PC-9 (cell line): ENCODE measurements at regions not wholly inside any gene's neighbourhood (a gene's known extent, or its start where the extent isn't known, plus 50 kb on each side); places are given as distances from the start of the nearest gene placed in this dataset.

Experiments
- CTCF ChIP-seq: fragments of 200-600 bp; sonication (generic); conservative IDR thresholded peaks from 2 replicates; pipeline ENCODE4 v1.6.1; 2017; ENCODE audit warnings: mixed run types, antibody characterized with exemption, mild to moderate bottlenecking, moderate library complexity
- EZH2 ChIP-seq: fragments of 200-600 bp; sonication (generic); IDR thresholded peaks from 2 replicates; pipeline ENCODE4 v1.8.0; 2017; ENCODE audit warnings: antibody characterized with exemption, low read depth

DNA sequence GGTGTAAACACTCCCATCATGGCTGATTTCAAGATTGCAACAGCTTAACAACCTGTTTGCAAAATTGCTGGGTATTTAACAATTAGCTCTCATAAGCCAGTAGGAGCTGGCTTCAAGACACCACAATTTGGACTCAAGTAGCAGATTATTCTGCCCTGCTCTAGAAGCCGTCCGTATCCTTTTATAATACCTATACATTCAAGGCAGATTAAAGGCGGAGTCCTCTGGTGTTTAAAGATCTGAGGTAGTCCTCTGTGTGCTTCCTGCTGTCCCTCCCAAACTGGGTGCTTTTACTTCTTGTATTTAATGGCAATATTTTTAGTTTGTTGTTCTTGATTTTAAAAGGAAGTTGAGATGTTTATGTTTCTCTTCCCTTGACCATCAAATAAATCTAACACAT, 62.2 kb upstream of the SOX4 start:
- no peak for TF ChIP-seq EZH2
- TF ChIP-seq CTCF: no peak
